ENCODE measurements at regions not wholly inside any gene's neighbourhood (a gene's known extent, or its start where the extent isn't known, plus 50 kb on each side); places are given as distances from the start of the nearest gene placed in this dataset.
A peak's percentile ranks its signal among the peaks of the same experiment; 100 is the strongest.

DNA sequence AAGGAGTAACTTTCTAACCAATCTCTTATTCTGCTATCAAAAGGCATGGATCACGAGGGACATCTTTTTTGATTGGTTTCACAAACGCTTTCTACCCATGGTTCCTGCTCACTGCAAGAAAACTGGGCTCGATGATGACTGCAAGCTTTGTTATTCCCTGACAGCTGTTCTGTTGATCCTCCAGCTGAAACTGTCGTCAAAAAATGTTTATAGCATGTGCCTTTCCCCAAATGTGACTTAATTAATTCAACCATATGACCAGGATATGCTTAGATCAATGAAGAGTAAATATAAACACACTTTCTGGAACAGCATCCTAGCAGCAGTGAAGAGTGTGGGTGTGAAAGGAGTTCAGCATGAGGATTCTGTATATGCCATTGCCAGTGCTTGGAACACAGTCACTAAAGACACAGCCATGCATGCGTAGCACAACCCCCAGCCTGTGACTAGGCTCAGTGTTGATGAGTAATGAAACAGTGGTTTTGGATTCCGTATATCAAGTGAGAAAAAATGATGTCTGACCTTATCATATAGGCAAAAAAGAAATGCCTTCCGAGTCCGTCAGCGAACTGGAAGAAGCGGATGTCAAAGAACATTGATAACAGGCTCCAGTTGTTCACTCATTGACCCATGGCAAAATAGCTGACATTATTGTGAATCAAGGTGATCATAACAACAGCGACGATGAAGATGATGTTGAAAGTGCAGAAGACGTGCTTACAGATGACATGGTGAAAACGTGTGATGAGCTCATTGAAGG, 347.4 kb downstream of the FGF9 start:
- DNase-seq = no peak

DNA sequence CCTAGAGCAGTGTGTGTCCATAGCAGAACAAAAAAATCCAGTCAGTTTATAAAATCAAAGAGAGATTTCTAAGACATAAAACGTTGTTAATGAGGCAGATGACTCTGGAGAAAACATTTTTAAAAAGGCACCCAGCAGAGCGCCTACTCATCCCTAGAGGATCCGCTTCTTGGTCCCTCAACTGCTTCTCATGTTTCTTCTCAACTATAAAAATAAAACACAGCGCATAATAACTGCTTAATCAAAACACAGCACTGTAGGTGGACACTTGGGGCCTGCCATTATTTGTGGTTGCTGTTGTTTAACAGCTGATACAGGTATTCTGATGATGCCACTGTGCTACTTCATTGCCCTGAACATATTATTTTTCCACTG, 347.9 kb downstream of the FGF9 start:
- DNase-seq = no peak

DNA sequence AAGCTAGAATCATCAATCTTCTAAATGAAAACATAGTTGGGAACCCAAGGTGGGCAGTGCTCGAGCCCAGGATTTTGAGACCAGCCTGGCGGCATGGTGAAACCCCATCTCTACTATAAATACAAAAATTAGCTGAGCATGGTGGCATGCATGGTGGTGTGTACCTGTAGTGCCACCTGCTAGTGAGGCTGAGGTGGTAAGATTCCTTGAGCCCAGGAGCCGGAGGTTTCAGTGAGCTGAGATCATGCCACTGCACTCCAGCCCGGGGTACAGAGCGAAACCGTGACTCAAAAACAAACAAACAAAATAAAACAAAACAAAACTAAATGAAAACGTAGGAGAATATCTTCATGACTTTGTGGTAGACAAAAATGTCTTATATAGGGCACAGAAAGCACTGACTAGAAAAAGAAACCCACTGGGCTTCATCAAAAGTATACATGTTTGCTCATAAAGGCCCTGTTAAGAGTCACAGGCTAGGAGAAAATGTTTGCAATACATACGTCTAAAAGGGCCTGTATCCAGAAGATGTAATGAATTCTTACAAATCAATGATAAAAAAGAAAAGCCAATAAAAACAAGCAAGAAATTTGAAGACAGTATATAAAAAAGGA, 353.6 kb downstream of the FGF9 start:
- DNase-seq = no peak

DNA sequence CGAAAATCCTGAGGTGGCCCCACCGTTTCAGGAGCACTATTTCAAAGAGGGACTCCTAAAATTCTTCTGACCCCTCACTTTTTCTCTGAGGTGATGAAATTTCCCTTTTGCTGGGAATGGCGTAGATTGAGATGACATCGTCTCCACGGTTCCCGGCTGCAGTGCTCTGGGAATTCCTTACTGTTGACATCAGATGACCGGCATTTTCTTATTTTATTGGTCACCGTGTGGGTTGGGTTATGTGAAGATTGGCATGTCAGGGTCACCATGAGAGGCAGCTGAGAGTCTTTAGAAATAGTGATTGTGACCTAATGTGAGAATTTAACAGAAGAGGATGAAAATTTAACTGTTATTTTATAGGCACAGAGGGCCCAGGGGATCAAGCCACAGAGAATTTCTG, 356.7 kb downstream of the FGF9 start:
- no peak for DNase-seq

DNA sequence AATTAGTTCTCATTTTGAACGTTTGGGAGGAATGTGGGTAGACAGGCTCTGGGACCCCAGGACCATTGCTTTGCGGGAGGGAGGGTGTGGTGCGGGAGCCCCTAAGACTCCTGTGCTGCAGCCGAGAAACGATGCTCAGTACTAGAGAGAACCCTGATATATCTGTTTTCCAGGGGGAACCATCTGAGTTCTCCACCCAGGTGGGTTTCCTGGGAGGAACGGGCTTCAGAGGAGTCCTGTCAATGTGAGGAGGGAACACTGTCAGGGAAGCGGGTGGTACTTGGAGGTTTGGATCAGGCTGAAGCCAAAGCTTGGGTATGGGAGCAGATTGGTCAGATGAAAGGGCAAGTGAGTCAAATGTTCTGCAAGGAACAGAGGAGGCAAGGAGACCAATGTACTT, 358.0 kb downstream of the FGF9 start:
- no peak for DNase-seq

DNA sequence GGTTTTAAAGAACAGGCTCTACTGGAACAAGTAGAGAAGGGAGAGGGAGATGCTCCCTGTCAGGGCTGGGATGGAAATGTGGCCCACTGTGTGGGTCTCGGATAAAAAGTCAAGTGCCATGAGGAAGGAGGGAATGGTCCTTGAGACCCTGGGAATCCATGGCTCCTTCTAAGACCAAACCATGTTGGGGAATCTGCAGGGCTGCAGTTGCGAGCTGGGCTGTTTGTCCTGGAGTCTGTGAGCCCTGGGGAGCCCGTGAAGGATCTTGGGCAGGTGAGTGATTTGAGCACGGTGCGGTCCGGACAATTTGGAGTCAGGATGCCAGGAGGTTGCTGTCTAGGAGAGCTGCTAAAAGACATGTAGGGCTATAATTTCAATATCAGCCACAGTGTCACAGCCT, 359.4 kb downstream of the FGF9 start:
- DNase-seq = no peak

DNA sequence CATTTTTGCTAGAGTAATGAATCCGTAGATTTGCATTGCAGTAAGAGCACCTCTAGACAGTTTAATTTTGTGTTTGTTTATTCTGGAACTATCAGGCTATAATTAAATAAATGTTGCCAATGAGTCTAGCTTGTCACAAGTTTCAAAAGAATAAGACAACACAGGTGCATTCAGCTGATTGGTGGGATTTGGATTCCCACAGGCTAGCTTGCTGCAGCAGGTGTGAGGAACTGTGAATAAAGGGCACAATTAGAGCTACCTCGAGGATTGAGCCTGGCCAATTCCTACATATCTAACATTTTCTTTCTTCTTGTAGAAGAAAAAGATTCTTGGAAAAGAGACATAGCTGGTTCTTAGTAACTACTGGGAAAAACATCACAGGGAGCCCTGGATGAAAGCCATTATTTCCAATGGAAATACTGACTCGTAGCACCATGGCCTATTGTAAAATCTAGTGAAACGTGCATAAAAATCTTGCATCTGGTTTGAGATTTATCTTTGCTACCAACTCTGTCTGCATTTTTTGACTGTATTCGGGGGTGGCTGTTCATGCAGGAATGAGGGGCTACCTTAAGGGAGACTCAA, 360.9 kb downstream of the FGF9 start:
- no peak for DNase-seq

DNA sequence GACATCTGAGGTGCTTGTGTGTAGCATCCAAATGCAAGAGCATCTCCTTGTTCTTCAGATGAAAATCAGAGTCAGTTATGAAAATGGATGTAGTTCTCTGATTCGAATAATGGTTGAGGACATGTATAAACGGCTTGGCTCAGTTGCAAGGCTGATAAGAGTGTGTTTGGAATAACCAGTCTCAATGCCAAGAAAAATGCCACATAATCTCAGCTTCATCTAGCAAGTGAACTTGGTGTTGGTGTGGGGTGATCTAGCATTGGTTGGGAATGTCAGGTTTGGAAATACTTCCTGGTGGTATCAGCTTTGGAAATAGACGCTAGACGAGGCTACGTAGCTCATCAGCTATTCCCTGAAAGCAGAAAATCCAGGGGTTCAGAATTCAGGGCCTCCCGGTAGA, 362.0 kb downstream of the FGF9 start:
- DNase-seq = no peak

DNA sequence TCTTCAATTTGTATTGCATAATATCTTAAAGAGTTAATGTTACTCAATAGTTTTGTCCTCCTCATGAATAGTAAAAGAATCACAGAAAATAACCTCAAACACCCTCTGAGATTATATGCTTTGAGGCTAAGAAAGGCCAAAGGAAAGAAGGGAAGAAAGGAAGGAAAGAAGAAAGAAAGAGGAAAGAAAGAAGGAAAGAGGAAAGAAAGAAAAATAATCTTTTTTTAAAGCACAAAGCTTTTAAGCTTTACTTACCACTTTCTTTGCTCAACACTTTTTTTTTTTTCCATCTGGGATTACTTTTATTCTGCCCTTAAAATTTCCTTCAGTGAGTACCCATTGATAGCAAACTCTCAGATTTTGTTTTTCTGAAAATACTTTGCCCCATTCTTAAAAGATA, 369.1 kb downstream of the FGF9 start:
- no peak for DNase-seq

DNA sequence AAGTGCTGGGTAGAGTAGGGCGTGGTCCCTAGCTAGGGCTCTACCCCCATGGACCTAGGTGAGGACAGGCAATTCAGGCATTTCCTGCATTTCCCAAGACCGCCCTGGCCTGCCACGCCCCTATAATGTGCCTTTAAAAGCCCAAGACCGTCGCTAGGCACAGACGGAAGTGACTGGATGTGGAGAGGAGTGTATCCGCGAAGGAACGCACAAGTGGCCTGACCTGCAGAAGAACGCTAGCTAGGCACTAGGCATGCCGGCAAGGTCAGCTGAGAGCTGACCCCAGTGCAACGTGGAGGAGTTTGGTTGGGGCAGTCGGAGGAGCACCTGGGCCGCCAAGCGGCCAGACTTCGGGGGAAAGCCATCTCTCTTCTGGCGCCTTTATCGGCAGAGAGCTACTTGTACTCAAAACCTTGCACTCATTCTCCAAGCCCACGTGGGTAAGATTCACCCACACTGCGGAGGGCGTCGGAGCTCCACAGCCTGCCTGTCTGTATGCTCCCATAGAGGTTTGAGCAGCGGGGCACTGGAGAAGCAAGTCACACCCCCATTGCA, 370.0 kb downstream of the FGF9 start:
- peak; percentile 27 for DNase-seq

DNA sequence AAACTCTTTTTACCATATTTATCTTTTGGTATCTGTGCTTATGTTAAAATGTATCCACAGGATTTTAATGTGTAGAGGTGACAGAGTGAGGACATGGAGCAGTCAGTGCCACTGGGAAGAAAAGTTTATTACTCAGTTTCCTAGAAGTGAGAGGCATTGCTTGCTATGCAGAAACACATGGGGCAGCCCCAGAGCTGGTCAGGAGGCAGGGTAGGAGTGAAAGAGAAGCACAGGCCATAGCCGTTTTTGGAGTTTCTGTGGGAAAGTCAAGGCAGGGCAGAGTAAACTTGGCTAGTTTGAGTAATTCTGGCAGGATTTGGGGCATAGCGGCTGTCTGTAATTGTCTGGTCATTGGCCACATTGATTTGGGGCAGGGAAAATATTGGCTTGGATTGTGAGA, 370.9 kb downstream of the FGF9 start:
- no peak for DNase-seq

DNA sequence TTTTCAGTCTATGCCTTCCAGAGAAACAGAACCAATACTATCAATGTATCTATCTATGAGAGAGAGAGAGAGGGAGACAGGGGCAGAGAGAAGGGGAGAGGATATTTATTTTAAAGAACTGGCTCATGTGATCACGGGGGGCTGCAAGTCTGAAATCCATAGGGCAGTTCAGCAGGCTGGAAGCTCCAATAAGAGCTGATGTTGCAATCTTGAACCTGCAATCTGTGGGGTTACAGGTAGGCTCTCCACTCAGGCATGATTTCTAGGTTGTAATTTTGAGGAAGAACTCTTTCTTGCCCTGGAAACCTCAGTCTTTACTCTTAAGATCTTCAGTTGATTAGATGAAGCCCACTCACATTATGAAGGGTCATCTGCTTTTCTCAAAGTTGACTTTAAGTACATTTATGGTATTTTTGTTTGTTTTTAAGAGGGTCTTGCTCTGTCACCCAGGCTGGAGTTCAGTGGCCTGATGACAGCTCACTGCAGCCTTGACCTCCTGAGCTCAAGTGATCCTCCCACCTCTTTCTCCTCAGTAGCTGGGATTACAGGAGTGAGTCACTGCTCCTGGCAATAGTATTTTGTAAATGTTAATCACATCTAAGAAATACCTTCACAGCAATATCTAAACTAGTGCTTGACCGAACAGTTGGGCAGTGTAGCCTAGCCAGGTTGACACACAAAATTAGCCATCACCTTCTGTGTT, 376.4 kb downstream of the FGF9 start:
- no peak for DNase-seq

DNA sequence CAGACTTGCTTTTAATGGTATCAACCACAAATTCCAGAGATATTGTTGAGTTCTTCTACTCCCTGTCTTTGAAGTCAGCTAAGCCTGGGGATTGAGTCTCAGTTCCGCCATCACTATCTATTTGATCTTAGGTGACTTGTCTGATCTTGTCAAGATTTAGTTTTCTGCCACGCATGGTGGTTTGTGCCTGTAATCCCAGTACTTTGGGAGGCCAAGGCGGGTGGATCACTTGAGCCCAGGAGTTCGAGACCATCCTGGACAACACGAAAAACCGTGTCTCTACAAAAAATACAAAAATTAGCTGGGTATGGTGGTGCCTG, 376.9 kb downstream of the FGF9 start:
- DNase-seq = no peak

DNA sequence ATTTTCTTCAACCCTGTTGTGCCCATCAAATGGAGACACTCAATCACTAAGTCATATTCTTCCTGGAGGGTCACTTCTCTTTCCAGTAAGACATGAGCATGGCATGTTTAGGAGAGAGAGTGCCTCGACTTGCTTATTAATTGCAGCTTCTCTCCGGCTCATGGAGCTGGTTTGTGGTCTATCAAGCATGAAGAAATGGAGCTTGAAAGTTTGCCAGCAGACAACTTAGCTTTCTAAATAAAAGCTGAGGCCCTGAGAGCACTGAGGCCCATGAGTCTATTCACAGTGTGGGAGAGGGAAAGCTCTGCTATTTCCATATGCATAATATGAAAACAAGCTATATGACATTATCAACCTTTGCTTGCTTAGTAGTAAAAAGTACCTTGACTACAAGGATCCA, 378.5 kb downstream of the FGF9 start:
- no peak for DNase-seq

DNA sequence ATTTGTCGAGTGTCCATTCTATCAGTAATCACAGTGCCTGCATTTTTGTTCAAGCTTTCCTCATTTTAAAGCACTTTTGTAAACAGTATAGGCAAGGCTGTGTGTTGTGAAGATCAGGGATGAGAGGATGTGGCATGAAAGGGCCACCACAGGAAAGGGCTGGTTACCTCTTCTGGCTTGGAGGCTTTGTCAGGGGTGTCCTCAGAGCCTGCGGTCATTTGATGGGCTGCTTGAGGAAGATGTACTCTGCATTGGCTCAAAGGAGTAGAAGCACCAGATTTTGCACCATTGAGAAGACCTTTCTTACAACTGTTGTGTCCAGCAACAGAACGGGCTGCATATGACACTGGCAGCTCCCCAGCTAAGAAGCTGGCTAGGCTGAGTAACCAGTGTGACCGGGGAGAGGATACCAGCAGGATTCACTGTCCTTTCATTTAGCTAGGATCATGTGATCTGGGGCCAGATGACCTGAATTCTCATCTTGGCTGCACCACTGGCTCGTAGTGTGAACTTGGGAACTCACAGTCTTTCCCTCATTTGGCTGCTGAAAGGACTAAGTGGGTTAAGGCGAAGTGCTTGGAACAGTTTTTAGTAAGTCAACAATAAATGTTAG, 380.2 kb downstream of the FGF9 start:
- DNase-seq = no peak

DNA sequence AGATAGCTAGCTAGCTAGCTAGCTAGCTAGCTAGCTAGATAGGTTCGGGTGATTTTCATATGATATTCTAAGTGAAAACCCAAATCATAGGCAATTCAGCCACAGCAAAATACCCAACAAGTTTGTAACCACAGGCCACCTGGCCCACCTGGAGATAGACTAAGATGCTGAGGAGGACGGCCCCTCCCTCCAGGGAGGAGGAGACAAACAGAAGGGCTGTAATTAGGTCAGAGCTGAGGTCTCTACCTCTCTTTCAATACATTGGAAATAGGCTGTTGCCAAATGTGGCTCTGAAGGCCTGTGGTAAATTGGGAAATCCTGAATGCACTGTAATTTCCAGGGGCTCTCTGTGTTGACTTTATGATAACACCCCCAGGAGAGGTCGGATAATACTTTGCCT, 382.2 kb downstream of the FGF9 start:
- no peak for DNase-seq

DNA sequence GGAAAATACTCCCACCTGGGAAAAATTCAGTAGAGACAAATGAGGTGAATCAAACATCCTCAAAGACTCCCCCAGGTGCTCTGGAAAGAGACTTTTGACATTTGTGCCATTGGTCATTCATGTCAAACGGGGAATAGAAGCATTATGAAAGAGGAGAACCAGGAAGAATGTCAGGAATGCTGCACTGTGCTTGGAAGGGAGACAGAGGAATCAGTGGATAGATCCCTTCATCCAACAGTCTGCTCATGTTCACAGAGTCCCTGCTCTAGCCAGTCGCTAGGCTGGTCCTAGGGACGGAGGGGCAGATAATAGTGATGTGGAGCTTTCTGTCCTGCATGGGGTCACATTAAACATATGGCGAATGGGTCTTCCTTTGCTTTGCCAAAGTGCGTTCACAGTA, 384.4 kb downstream of the FGF9 start:
- DNase-seq = no peak

DNA sequence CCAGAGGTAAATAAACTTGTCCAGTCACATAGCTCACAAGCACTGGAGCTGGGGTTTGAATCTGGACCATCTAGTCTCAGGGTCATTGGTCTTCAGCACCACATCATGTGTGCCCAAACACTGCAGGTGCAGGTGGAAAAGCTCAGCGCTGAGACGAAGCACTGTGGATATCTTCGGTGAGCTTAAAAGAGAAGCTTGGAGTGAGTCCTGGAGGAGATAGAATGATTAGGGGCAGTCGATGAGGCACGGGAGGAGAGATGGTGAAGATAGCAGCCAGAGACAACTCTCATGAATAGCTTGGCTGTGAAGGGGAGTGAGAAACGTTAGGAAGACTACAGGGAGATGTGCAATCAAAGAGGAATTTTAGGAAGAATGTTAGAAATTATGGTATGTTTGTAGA, 389.3 kb downstream of the FGF9 start:
- DNase-seq = no peak

DNA sequence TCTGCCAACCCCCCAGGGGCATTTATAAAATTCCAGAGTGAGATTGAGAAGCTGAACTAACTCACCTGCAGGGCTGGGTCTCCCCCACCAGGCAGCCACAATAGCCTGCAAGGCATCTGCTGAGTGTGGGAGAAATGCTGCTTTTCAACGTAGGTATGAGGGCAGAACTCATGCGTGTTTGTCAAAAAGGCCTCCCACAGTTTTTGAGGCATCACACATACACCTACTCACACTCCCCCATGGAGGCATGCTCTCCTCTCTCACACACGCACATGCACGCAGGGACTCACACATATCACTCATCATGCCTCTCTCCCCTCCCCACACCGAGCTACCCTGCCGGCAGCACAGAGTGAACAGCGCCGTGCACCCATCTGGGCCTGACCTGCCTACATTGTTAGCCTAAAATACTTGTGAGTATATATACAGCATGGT, 390.5 kb downstream of the FGF9 start:
- DNase-seq = peak; percentile 73

DNA sequence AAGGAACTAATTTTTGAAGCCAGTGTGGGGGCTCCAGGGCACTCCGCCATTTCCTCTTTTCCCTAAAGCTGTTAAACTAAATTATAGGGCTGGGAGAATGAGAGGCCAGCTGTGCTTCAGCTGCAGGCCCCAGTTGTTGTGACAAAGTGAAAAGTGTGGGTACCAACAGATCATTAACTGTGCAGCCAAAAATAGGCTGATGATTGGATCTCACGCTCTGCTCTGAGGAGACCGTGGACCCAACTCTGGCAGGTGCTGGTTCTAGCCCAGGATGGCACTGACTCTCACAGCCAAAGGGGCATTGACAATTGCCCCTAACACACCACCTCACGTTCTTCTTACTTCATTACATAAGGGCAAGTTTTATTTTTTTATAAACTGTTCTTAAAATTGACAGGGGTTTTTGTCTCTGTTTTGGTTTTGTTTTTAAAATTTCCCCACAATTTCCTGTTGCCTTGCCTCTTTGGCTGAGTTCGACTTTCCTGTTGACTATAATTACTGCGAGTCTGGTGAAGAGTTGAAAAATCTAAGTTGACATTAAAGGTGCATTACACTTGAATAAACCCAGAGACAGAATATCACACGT, 391.0 kb downstream of the FGF9 start:
- peak; percentile 37 for DNase-seq

DNA sequence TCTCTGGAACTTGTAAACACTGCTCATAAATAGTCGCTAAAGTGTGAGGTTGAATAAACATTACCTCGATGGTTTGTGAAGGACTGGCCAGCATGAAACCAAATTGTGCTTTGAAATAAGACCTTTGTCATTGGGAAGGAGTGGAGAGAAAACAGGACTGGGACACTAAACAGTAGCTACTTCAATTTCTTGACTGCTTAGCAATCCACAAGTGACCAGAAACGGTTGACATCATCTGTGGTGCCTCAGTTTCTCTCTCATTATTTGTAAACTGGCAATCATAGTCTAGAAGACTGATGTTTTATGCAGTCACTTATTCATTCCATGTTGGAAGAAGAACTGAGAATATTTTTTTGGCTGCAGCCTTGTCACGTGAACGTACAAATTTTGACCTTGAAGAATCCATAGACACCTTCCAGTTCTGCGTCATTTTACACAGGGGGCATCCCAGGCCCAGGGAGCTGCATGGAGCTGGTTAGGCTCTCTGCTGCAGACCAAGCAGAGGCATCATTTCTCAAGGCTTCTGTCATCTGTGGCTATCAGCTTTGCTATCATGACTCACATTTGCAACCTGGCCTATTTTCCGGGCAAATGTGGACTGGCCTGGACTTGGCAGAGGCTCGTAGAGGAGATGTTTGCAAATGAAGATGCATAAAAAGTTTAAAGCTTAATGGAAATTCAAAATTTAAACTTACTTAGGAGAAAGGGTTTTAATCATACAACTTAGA, 391.8 kb downstream of the FGF9 start:
- peak; percentile 31 for DNase-seq

DNA sequence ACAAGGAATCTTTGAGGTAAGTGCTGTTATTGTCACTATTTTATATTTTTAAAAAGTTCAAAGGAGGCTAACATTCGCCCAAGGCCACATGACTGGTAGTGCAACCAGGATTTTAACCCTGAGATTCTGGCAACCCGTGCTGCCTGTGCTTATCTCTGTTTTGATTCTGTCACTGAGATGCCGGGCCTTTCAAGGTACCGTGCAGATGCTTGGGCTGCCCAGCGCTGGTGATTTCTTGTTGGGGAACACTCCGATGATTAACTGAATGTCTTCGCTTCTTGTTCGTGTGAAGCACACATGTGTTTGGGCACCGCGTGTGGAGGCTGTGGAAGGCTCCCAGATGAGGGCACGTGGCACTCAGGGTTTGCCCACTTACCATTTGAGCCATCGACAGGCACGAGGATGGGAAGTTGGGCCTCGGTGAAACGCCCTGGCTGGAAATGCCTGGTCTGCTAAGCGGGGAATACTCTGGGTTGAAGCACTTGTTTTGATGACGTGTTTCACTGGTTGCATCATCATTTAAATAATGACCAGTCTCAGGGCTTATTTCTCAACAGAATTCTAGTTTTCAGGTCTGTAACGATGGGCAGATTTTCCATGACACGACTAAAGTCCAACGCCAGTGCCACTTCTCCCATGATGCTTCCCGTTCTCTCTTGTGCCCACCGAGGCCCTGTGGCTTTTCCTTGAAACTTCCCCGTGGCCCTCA, 392.7 kb downstream of the FGF9 start:
- DNase-seq = no peak
